ELR (cell line): ENCODE measurements at regions not wholly inside any gene's neighbourhood (a gene's known extent, or its start where the extent isn't known, plus 50 kb on each side); places are given as distances from the start of the nearest gene placed in this dataset.
A peak's percentile ranks its signal among the peaks of the same experiment; 100 is the strongest.
"Not testable (repeated sequence)": the region's sequence is repeated elsewhere in the genome, so short reads cannot be mapped to it uniquely, and the experiment has no call there.

Source experiments
- DNase-seq: peaks from one replicate; pipeline ENCODE4 v3.0.0-alpha.2; 2015; ENCODE audit warnings: low read depth

DNA sequence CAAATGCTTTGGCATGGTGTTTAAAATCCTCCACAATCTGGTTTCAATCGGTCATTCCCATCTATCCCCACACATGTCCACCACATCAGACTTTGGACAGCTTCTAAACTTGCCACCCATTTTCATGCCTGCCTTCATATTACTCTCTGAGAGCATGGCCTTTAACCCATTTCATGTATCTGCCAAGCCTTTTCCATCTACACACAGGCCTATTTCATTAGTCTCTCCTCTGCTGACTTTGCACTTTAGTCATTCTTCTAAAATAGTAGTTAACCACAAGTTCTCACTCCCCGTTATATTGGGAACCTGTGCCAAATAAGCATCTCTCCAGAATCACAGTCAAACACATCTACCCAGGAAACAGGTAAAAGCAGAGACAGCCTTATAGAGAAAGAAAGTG, 142.2 kb downstream of the MZT1 start:
- DNase-seq, result no peak

DNA sequence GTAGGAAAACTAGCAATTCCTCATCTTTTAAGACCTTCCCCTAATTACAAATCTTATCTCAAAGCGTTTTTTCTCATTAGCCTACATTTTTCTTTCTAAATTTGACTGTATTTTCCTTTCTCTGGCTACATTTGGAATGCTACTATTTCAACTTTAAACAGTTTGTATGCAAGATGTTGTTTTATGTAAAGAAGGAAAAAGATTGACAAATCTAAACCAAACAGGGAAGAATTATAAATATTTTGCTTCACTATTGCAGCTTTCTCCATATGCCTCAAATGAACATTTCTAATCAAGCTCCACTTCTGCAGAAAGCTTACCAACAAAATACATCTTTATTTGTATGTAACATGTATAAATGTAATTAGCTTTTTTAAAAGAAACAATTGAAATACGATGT, 156.2 kb downstream of the MZT1 start:
- DNase-seq, result no peak

DNA sequence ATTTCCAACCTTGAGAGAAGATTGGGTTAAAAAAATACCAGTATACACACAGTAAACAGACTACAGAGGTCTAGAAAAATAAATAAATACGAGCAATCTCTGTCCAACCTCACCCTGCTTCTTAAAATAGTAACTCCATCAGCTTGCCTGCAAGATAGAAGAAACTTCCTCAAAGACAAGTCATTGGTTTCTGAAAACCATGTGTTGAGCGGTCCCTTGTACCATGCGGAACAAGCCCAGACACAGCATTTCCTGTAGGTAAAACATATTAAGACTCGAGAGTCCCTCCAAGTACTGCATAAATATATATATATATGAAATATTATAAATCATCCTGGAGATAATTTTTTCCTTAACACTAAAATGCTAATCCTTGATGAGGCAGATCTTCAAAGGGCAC, 157.4 kb downstream of the MZT1 start:
- no peak for DNase-seq

DNA sequence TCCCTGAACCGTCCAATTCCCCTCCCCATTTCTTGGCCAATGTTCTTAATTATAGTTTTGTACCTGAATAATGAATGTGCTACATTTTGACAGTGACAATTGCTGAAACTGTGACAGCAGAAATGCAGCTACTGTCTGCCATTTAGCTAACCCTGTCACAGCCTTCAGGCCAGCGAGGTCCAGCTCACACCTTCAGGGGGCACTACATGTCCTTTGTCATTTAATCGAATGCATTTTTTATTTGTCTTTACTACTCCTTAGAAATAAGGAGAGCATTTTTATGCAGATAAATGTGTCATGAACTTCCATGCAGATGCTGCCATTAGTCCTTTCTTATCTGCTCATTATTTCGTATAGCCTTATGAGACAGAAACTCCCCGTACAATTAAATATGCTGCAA, 159.9 kb downstream of the MZT1 start:
- no peak for DNase-seq

DNA sequence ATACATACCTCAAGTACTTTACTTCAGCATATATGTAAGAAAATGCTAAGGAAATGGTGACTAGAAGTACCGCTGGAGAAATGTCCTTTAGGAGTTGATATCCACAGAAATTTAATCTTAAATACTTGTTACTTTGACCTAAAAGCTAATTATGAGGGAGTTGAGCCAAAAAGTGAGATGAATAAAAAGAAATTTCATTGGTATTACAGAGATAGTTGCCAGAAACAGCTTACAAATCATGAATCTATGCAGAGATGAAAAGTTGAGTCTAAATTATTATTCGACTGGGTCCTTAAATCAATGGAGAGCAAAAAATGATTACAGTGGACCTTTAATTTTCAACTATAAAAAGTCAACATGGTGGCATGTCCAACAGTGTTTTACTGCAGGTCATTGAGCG, 160.9 kb downstream of the MZT1 start:
- DNase-seq, result no peak

DNA sequence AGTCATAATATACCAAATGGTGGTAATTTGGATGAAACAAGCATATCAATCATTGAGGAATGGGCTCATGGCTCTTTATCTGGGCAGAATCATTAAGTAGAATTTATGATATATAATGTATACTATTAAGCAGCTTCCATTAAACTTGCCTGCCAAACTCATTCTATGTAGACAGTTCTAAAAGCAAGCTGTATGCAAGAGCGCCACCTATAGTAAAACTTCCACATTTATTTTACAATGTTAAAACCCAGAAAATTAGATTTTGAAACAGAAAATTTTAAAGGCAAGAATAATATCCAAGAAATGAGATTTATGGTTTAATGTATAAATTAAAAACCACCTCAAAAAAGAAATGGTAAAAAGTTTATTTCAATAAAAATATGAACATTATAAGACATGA, 161.5 kb downstream of the MZT1 start:
- DNase-seq, result peak; percentile 62

DNA sequence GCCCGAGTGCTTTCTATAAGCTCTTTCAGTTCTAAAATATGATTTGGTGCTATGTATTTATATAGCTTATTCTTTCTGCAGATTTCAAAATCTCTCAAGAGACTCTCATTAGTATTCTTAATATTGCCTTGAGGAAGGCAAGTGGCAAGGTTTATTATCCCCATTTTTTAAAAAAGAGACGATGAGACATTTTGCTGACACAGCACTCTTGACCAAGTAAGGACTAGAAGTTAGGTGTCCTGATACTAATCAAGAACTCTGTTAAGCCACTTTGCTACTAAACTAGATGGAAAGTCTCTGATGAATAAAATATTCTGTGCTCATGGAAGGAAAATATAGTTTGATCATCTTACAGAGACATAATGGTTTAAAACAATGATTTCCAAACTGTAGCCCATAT, 164.7 kb downstream of the MZT1 start:
- DNase-seq, result no peak

DNA sequence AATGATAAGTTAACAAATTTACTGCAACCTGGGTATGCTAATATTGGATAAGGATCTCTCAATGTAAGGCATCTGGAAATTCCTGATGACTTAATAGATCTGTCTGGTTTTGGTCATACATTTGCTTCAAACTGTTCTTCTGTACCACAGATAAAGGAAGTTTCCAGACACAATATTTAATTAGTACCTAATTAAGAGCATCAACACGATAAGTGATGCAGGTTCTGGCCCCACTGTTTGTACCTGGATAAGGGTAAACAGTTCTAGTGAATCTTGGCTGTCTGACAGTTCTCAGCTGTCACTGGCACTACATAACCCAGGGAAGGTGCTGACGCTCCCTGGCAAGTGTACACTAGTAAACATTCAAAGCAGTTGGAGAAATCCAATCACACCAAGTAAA, 165.6 kb downstream of the MZT1 start:
- no peak for DNase-seq

DNA sequence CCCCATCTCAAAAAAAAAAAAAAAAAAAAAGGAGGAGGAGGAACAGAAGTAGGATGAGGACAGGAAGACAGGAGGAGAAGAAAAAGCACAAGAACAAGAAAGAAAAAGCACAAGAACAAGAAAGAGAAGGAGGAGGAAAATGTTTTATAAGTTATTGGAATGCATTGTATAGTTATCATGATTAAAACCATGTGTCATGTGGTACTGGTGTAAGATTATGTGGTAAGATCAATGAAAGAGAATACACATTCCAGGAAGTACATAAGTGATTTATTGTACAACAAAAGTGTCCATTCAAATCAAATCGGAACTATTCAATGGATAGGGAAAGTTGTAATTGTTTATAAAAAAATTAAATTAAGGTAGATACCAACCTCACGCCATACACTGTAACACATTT, 167.7 kb downstream of the MZT1 start:
- DNase-seq, result no peak

DNA sequence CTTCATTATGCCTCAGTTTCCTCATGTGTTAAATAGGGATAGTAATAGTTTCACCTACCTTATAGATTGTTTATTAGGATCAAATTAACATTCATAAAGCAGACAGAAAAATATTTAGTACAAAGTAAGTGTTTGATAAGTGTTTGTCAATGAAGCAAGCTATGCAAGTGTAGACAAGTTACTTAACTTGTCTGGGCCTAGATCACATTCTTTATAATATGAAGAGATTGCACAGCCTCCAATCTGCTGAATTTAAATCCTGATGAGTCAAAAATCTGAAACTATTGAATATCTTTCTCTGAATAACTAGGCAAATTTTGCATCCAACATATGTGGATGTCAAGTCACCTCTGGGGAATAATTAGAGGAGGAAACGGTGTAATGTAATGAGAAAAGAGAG, 170.5 kb downstream of the MZT1 start:
- no peak for DNase-seq

DNA sequence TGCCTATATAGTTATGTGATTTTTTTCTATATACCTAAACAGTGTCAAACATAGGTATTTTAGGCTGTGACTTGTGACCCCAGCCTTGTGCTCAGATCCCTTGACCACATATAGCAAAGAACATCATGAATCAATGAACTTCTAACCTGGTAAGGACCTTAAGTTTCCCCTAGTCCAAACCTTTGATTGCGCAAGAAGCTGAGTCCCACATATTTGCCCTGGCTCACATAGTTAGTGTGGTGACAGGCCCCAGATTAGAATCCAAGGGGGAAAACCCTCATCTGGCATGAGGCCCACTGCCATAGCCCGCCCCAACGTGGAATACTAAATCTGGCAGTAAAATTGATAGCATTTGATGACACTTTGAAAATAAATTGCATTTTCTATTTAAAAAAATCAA, 171.8 kb downstream of the MZT1 start:
- no peak for DNase-seq

DNA sequence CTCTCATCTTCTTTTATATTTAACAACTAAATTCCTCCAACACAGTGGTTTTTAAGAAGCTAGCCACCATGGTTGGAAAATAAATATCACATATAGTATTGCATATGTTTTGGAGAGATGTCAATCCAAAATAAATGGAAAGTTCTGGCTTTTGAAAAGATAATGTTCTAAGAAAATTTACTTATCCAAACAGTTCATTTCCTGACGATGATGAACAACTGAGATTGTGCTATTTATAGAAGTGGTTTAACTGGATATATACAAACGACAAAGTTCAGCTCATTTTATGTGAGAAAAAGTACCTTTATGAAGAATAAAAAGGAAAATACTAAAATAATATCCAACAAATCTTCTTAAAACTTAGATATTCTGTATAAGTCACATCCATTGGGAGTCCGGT, 174.7 kb downstream of the MZT1 start:
- no peak for DNase-seq

DNA sequence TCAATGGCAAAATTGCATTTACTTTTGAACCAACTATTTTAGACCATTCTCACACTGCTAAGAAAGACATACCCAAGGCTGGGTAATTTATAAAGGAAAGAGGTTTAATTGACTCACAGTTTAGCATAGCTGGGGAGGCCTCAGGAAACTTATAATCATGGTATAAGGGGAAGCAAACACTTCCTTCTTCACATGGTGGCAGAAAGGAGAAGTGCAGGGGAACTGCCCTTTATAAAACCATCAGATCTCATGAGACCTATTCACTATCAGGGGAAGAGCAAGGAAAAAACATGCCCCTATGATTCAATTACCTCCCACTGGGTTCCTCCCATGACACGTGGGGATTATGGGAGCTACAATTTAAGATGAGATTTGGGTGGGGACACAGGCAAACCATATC, 181.5 kb downstream of the MZT1 start:
- DNase-seq, result not testable (repeated sequence)

DNA sequence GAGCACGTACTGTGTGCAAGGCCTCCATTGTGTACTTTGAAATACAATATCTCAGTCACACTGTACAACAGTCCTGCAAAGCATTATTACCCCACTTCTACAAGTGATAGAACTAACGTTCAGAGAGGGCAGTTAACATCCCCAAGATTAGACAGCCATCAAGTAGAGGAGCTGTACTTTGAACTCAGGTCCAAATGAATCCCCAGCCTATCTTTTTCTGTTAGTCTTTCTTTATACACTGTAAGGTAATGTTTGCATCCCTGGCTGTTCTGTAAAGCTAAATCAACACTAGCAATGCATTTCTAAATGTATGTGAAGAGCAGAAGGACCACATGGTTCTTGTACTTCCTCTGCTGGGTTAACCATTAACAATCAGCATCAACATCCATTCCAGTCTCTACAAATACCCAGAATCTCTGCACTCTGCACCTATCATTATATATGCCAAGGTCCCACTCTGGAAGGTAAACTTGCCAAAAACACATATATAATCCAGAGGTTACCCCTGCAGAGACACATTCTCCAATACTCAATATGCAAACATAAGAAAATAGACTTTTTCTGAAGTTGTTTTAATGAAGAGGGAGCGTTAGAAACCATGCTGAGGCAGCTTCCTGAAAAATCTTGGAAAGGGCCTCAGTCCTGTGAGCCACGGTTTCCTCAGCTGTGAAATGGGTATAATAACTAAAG, 182.3 kb downstream of the MZT1 start:
- no peak for DNase-seq

DNA sequence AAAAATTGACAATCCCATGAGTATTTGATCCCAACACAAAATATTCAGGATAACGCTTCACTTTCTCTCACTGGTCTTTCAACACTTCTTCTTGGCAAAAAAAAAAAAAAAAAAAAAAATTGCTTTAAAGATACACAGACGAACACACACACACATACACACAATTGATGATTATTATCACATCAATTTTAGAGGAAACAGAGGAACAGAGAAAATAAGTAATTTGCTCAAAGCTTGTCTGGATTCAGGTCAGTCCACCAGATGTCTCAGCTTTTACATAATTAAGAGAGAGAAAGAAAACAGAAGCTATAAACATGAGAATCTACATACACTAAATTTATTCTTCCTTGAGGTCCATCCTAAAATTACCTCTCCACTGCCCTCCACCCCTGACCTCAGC, 183.4 kb downstream of the MZT1 start:
- DNase-seq, result no peak

DNA sequence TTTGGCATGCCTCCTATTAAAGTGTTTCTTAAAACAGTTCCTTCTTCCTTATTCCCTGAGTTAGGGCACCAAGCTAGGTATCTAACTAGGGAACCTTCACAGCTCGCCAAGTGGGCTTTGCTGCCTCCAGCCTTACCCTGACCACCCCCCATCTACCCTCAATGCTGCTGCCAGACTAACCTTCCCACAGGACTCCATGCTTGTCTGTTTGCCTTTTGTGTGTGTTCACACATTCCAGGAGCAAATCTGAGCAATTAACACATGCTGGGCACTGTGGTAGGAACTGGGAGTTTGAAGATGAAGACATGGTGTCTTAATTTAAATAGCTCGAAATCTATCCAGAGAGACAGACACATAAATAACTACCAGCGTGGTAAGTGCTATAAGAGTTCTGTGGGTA, 185.2 kb downstream of the MZT1 start:
- DNase-seq, result no peak

DNA sequence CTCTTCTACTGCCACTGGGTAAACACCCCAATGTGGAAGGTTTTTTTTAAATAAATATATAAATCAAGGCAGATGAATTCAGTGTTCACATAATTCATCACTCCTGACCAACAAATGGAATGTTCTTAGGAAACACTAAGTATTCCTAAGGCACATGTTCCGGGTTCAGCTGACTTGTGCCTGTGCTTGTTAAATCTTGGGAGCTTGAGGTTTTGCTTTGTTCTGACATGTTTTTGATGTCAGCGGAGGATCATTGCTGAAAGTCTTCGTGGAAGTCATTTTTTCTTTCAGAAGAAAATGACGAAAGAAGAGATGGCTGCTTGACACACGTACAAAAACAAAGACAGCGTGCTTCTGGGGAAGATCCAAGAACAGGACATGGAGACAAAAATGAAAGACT, 185.8 kb downstream of the MZT1 start:
- DNase-seq, result no peak

DNA sequence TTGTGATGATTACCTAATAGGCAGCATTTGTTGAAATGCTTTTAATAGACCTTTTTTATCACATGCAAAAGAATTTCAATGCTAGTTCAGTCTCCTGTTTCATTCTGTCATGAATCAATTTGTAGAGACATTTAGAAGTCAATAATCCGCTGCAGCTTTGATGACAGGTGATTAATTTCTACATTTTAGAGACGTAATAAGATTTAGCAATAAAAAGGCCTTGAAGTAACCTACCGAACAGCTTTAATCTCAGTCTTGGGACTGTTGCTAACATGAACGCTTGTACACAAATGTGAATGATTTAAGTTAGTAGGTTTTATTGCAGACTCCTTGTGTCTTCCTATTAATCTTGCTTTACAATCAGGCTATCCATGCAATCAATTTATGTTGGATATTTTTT, 186.5 kb downstream of the MZT1 start:
- no peak for DNase-seq

DNA sequence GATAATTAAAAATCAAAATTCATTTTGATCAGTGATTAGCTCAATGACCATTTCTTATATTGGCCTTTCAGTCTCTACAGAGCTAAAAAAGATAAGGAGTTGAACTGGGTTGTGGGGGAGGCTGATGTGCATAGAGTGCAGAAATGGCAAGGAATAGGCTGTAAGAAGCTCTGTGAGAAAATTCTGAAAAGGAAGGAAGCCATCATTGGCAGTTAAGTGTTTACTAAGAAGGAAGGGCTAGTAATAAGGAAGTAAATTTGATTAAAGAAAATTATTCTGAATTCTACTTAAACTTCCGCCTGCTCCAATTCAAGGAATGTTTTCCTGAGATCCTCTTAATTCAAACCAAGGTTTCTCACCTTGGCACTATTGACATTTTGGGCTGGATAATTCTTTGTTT, 187.5 kb downstream of the MZT1 start:
- DNase-seq, result no peak

DNA sequence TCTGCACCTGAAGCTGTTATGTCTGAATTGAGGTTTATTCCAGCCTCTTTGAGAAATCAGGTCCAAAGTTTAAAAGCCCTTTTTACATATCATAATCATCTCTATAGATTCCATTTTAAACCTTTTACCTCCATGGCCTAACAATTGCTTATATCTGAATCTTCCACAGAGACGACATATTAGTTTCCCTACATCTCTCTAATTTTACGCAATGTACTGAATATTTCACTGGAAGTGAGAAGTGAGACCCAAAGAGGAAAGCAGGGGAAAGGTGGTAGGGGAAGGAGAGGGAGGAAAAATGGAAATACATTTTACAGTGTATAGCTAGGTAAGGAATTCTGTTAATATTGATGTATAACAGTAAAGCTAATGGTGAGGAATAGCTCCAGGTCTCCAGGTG, 189.6 kb downstream of the MZT1 start:
- DNase-seq, result no peak

DNA sequence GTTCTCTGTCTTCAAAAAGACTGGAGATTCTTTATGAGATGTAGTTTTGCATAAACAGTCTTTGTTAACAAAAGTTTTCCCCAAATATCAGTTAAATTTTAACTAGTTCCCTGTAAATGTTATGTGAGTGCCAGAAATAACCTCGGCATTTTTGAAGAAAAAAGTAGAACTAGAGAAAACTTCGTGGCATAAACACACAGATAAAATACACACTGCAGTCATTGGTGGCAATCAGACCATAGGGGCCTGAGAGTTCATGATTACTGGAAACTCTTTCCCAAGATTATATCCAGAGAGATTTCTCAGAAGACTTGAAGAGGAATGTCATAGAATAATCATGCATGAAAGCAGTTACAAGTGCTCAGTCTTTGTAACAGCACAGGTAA, 190.0 kb downstream of the MZT1 start:
- DNase-seq, result no peak

DNA sequence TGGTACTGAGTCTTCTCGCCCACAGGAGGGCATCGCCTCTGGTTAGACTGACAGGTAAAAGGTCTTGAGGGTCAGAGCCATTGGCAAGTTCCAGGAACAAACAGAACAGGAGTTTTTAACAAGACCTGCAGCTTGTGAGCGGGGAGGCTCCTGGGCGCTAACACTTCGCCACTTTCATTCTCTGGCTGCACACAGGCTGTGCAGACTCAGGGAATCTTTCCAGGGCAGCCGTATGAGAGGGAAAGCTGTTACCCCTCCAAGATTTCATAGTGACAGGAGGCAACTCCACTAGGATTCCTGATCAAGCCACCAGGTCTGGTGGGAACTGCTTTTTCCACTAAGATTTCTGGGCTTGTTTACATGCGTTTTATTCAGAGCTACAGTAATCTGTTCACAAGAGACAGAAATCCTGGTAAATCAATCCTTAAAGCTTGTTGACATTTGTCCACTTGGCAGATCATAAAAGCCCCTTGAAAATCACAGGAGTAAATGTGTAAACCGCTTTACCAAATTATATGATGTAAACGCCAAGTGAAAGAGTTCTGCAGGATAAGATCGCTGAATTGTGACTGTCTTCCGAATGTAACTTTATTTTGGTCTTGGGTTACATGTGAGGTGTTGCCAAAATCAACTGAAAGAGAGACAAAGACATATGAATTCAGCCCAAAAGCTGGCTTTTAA, 190.6 kb downstream of the MZT1 start:
- no peak for DNase-seq

DNA sequence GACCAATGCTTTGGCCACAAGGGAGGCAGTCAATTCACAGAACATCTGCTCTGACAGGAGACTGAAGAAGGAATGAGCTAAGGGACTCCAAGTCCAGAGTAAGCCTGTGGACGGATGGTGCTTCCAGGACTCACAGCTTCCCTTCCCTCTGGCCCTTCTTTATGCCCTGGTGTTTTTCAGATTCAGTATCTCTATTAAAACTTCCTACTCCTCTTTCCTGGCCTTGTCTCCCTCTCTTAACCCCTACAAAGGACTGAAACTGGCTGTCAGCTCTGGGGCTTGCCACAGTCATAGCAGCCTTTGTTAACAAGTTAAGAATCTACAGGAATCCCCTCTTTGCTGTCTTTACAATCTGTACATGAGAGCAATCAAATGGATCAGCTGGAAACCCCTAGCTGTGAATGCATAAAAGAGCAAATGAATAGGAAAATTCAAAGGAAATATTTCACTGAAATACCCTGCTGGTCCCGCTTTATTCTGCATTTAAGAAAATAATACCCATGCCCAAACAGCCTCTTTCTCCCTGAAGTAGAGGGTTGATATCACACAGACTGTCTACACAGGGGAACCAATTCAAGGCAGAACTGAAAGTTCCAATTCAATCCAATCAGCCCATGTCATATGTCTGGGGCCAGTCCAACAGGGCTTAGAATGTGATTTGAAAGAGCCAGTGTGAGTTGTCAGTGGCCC, 192.3 kb downstream of the MZT1 start:
- no peak for DNase-seq

DNA sequence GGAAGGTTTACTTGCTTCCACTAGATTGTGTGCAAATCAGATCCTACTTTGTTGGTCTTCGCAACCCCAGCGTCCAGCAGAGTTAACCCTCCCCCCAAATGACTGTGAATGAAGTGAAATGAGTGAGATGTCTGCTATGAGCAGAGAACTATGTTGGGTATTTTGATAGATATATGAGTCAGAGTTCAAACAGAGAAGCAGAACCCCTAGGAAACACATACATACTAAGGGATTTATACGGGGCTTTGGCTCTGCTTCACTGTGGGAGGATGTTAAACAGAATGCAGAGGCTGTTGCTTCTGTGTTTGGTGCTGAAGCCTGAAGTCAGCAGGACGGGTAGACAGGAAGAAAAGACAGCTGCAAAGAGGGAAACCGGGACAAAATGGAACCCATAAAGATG, 197.0 kb downstream of the MZT1 start:
- DNase-seq, result peak; percentile 17
